Adrenal gland (tissue), 5 donors: ENCODE measurements at regions not wholly inside any gene's neighbourhood (a gene's known extent, or its start where the extent isn't known, plus 50 kb on each side); places are given as distances from the start of the nearest gene placed in this dataset.

Source experiments
- POLR2A ChIP-seq, 2 donors: fragments of 450-650 bp; IDR thresholded peaks; one replicate each; pipeline ENCODE4 v1.6.1; 2017; ENCODE audit warnings: antibody characterized with exemption in 2 of 2, mild to moderate bottlenecking in 2 of 2, moderate library complexity in 1 of 2
- TF ChIP-seq, protein P1 (sequence below), 6 experiments: fragments of 450-650 bp in 4 of 6; fragments of 200-600 bp in 2 of 6; sonication (generic) in 1 of 6; IDR thresholded peaks; 1 replicate in 5 of 6; 2 replicates in 1 of 6; pipeline versions ENCODE4 v1.5.1 to v1.8.0; 2016 to 2021; ENCODE audit warnings: antibody characterized with exemption in 6 of 6, mild to moderate bottlenecking in 2 of 6, moderate library complexity in 1 of 6
- donor health status: DM: no; HTN: no; CAD: no.

DNA sequence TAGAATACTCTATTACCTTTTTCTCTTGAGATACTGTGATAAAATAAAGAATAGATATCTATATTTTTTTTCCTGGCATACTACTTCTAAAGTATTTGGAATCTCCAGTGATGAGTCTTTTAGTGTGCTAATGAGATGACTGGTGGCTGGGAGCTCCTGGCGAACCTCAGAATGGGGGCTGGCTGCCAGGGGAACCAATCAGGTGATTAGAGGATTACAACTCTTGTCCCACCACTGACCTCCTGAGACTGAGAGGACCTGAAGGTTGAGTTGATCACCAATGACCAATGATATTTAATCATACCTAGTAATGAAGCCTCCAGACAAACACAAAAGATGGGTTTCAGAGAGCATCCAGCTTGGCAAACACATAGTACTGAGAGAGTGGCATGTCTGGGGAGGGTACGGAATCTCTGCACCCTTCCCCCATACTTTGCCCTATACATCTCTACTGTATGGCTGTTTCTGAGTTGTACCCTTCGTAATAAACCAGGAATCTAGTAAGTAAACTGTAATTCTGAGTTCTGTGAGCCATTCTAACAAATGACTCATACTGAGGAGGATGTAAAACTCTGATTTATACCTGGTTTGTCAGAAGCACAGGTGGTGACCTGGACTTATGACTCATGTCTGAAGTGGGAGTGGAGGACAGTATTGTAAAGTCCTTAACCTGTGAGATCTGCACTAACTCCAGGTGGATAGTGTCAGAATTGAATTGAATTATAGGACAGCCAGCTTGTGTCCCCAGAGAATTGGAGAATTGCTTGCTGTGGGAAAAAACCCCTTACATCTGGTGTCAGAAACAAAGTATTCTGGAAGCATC lies 325.3 kb upstream of the LRRC4C start:
- TF ChIP-seq POLR2A (IDR thresholded peaks at IDR 0.05) = no peak
- TF ChIP-seq, protein P1, sequence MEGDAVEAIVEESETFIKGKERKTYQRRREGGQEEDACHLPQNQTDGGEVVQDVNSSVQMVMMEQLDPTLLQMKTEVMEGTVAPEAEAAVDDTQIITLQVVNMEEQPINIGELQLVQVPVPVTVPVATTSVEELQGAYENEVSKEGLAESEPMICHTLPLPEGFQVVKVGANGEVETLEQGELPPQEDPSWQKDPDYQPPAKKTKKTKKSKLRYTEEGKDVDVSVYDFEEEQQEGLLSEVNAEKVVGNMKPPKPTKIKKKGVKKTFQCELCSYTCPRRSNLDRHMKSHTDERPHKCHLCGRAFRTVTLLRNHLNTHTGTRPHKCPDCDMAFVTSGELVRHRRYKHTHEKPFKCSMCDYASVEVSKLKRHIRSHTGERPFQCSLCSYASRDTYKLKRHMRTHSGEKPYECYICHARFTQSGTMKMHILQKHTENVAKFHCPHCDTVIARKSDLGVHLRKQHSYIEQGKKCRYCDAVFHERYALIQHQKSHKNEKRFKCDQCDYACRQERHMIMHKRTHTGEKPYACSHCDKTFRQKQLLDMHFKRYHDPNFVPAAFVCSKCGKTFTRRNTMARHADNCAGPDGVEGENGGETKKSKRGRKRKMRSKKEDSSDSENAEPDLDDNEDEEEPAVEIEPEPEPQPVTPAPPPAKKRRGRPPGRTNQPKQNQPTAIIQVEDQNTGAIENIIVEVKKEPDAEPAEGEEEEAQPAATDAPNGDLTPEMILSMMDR (IDR thresholded peaks at IDR 0.05) = no peak
